GM23248 (cell line): ENCODE measurements at regions not wholly inside any gene's neighbourhood (a gene's known extent, or its start where the extent isn't known, plus 50 kb on each side); places are given as distances from the start of the nearest gene placed in this dataset.
"Not testable (repeated sequence)": the region's sequence is repeated elsewhere in the genome, so short reads cannot be mapped to it uniquely, and the experiment has no call there.

Experiments
- DNase-seq: peaks from one replicate; pipeline ENCODE4 v3.0.0-alpha.2; 2015
- H2AFZ ChIP-seq: fragments of 200-600 bp; sonication (generic); 2 replicates; pipeline ENCODE4 v1.6.1; 2016; ENCODE audit warnings: antibody characterized with exemption
- H3F3A ChIP-seq: fragments of 200-600 bp; sonication (generic); 2 replicates; pipeline ENCODE4 v1.6.1; 2016; ENCODE audit warnings: mild to moderate bottlenecking, antibody characterized with exemption, mixed run types; ENCODE audit not compliant: insufficient read depth
- H3K27ac ChIP-seq: fragments of 200-600 bp; sonication (generic); 2 replicates; pipeline ENCODE4 v1.5.1; 2016; ENCODE audit warnings: mild to moderate bottlenecking
- H3K27me3 ChIP-seq: fragments of 200-600 bp; sonication (generic); replicated peaks from 2 replicates; pipeline ENCODE4 v1.6.1; 2016; ENCODE audit warnings: mild to moderate bottlenecking; ENCODE audit not compliant: insufficient read depth
- H3K36me3 ChIP-seq: fragments of 200-600 bp; sonication (generic); 2 replicates; pipeline ENCODE4 v1.6.1; 2016; ENCODE audit warnings: low read depth, mild to moderate bottlenecking
- H3K4me1 ChIP-seq: fragments of 200-600 bp; sonication (generic); 2 replicates; pipeline ENCODE4 v1.6.1; 2016; ENCODE audit warnings: mild to moderate bottlenecking; ENCODE audit not compliant: insufficient read depth
- H3K4me2 ChIP-seq: fragments of 200-600 bp; sonication (generic); one replicate; pipeline ENCODE4 v1.6.1; 2016; ENCODE audit warnings: mild to moderate bottlenecking; ENCODE audit not compliant: unreplicated experiment
- H3K4me3 ChIP-seq: fragments of 200-600 bp; sonication (generic); 2 replicates; pipeline ENCODE4 v1.5.1; 2016; ENCODE audit warnings: mild to moderate bottlenecking
- H3K79me2 ChIP-seq: fragments of 200-600 bp; sonication (generic); 2 replicates; pipeline ENCODE4 v1.6.1; 2016; ENCODE audit warnings: mild to moderate bottlenecking; ENCODE audit not compliant: insufficient read depth
- H3K9ac ChIP-seq: fragments of 200-600 bp; sonication (generic); 2 replicates; pipeline ENCODE4 v1.6.1; 2016; ENCODE audit warnings: mild to moderate bottlenecking
- H3K9me2 ChIP-seq: fragments of 200-600 bp; sonication (generic); 2 replicates; pipeline ENCODE4 v1.6.1; 2016; ENCODE audit warnings: mixed run types, mild to moderate bottlenecking, moderate library complexity; ENCODE audit not compliant: insufficient read depth
- H3K9me3 ChIP-seq: fragments of 200-600 bp; sonication (generic); one replicate; pipeline ENCODE4 v1.6.1; 2017; ENCODE audit warnings: low read depth
- H4K20me1 ChIP-seq: fragments of 200-600 bp; sonication (generic); 2 replicates; pipeline ENCODE4 v1.6.0; 2016; ENCODE audit not compliant: insufficient read depth
- EZH2 ChIP-seq: fragments of 200-600 bp; sonication (generic); IDR thresholded peaks from 2 replicates; pipeline ENCODE4 v1.6.1; 2018; ENCODE audit warnings: antibody characterized with exemption, mild to moderate bottlenecking; ENCODE audit not compliant: insufficient read depth, poor library complexity, severe bottlenecking
- EZH2phosphoT487 ChIP-seq: fragments of 200-600 bp; sonication (generic); IDR thresholded peaks from 2 replicates; pipeline ENCODE4 v1.6.1; 2018; ENCODE audit warnings: antibody characterized with exemption, moderate library complexity, mild to moderate bottlenecking, low read depth; ENCODE audit not compliant: insufficient read depth
- WGBS, 2 experiments: methylation state at CpG; one replicate each; pipeline ENCODE4 v1.1.6; 2015 to 2017; ENCODE audit warnings: low lambda C conversion rate in 2 of 2, low coverage in 1 of 2; ENCODE audit errors: missing lambda C conversion rate in 2 of 2; 5-methylcytosine and 5-hydroxymethylcytosine counted together
- in situ Hi-C: fragments of 300-500 bp; cut with MboI; formaldehyde crosslinking; loops from 2 replicates; pipeline ENCODE4 v1.15.0; 2020

DNA sequence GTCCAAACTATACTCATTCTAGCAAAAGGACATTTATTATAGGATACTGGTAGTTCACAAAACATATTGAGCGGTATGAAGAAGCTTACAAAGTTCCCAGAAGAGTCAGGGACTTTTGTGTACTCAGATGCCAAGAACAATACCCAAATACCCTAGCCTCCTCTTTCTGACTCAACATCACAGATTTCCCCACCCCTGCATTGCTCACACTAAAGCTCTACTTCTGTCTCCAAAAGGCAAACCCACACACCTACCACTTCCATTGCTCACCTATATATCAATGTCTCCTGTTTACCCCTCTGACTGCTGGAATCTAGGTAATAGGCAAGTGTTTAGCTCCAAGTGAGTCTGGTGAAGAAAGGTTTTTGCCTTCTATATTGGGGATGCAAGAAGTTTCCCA, 100.7 kb upstream of the HCCS start:
- Histone ChIP-seq H3K9ac (no peak overlapping the region), H3K27ac (no peak overlapping the region), H4K20me1 (no peaks in the 10 kb centered on the region), H3K36me3 (no peaks in the 10 kb centered on the region), H2AFZ (no peak overlapping the region), H3K9me3 (no peaks in the 10 kb centered on the region), H3K4me1 (no peaks in the 10 kb centered on the region), H3K4me2 (no peak overlapping the region), H3K27me3 (no peaks in the 10 kb centered on the region), H3K9me2 (no peaks in the 10 kb centered on the region), H3F3A (no peaks in the 10 kb centered on the region), H3K4me3 (no peak overlapping the region), H3K79me2 (no peaks in the 10 kb centered on the region)
- in situ Hi-C loops, result no loop called here
- peak; percentile 4 for DNase-seq
- TF ChIP-seq EZH2phosphoT487 (no peak), EZH2 (no peak)
- WGBS, 2 experiments, result 100% methylated on average over 1 of the region's 1 CpG

DNA sequence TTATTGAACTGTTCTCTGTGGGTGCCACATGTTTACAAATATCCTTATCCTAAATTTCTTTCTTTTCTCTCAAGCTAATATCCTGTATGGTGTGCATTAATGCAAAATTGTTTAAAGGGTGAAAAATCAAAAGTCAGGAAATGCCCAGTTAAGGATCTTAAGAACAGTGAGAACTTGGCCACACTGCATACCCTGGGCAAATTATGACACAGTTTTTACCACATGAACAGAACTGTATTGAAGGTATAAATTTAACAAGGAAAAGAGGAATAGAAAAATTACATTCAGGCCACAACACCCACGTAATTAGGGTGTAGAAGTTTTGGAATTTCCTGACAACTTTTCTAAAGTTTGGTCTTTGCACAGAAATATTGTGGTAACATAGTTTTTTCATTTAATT, 94.4 kb upstream of the HCCS start:
- Histone ChIP-seq H3K27ac (no peak overlapping the region), H3K9me2 (no peaks in the 10 kb centered on the region), H2AFZ (peak overlapping the region; percentile 66), H3K79me2 (no peaks in the 10 kb centered on the region), H3K9ac (no peak overlapping the region), H4K20me1 (no peaks in the 10 kb centered on the region), H3K4me3 (no peak overlapping the region), H3F3A (no peaks in the 10 kb centered on the region), H3K36me3 (no peaks in the 10 kb centered on the region), H3K27me3 (no peaks in the 10 kb centered on the region), H3K4me1 (peaks cover 12% of the 10 kb centered on the region; the same call in 1 of the 2 replicates), H3K9me3 (no peaks in the 10 kb centered on the region), H3K4me2 (peak overlapping the region; percentile 12)
- DNase-seq, result peak; percentile 1
- 10 to 17% methylated on average over 1 of the region's 1 CpG for WGBS, 2 experiments
- in situ Hi-C loops, result no loop called here
- no peak for TF ChIP-seq EZH2
- TF ChIP-seq EZH2phosphoT487, result no peak

DNA sequence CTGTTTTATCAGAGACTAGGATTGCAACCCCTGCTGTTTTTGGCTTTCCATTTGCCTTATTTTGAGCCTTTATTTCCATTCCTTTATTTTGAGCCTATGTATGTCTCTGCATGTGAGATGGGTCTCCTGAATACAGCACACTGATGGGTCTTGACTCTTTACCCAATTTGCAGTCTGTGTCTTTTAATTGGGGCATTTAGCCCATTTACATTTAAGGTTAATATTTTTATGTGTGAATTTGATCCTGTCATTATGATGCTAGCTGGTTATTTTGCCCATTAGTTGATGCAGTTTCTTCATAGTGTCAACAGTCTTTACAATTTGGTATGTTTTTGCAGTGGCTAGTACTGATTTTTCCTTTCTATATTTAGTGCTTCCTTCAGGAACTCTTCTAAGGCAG, 88.5 kb upstream of the HCCS start:
- H4K20me1 ChIP-seq, H3K9me3 ChIP-seq, H3K27me3 ChIP-seq, H3K4me2 ChIP-seq, H3K9me2 ChIP-seq, DNase-seq, H3K9ac ChIP-seq, H3F3A ChIP-seq, H3K4me3 ChIP-seq, H3K79me2 ChIP-seq, H3K4me1 ChIP-seq, H3K27ac ChIP-seq, in situ Hi-C loops, H2AFZ ChIP-seq, H3K36me3 ChIP-seq: not testable (repeated sequence)

DNA sequence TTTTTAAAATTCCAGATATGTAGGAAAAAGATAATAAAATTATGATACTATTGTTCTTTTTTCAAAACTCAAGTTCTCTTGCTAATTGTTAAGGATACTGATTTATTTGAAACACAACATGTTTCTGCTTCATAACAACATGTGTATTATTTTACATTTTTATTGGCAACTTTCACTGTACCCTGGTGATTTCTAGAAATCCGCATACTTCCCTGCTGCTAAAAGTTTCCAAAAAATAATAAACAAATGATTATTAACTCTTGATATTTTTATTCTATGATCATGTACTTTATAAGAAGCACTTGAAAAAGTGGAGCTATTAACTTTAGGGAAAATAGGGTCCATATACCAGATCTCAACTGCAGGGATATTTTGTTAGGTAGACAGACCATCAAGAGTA, 71.2 kb upstream of the HCCS start:
- no peak for DNase-seq
- Histone ChIP-seq H3K27ac (no peak overlapping the region), H3K9ac (no peak overlapping the region), H3K4me3 (no peak overlapping the region), H3F3A (no peaks in the 10 kb centered on the region), H2AFZ (no peak overlapping the region), H3K4me1 (no peaks in the 10 kb centered on the region), H3K36me3 (no peaks in the 10 kb centered on the region), H3K9me2 (no peaks in the 10 kb centered on the region), H3K79me2 (no peaks in the 10 kb centered on the region), H3K9me3 (no peaks in the 10 kb centered on the region), H3K4me2 (no peak overlapping the region), H4K20me1 (no peaks in the 10 kb centered on the region), H3K27me3 (no peaks in the 10 kb centered on the region)
- TF ChIP-seq EZH2phosphoT487 (no peak), EZH2 (no peak)
- WGBS, 2 experiments, result 85 to 89% methylated on average over 1 of the region's 1 CpG
- in situ Hi-C loops, result no loop called here

DNA sequence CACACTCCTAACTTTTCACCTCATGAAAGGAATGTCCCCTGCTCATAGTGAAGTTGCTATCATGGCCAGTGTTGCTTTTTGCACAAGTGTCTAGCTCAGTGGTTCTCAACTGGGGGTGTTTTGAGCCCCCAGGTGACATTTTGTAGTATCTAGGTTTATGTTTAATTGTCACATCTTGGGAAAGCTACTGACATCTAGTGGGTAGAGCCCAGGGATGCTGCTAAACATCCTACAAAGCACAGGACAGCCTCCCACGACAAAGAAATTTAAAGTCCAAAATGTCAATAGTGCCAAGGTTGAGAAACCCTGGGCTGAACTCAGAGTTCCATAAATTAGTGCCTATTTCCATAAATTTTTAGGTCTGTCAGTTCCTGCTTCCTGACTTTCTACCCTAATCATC, 70.7 kb upstream of the HCCS start:
- no peaks in the 10 kb centered on the region for H3K9me3 ChIP-seq
- no peak overlapping the region for H3K4me3 ChIP-seq
- in situ Hi-C loops, result no loop called here
- H3K79me2 ChIP-seq, result no peaks in the 10 kb centered on the region
- no peaks in the 10 kb centered on the region for H3K27me3 ChIP-seq
- H3K4me1 ChIP-seq, result no peaks in the 10 kb centered on the region
- no peaks in the 10 kb centered on the region for H3K36me3 ChIP-seq
- no peak overlapping the region for H3K27ac ChIP-seq
- H3K9me2 ChIP-seq, result no peaks in the 10 kb centered on the region
- DNase-seq, result no peak
- H3F3A ChIP-seq, result no peaks in the 10 kb centered on the region
- 0% methylated on average over 1 of the region's 1 CpG; no CpG with 5 or more reads in 1 of the 2 experiments for WGBS, 2 experiments
- no peaks in the 10 kb centered on the region for H4K20me1 ChIP-seq
- H3K9ac ChIP-seq, result no peak overlapping the region
- TF ChIP-seq EZH2 (no peak), EZH2phosphoT487 (no peak)
- H2AFZ ChIP-seq, result no peak overlapping the region
- H3K4me2 ChIP-seq, result no peak overlapping the region
